Activated T-helper 17 cell treated with anti-CD3 and anti-CD28 coated beads, Interleukin-2, amount 50 U/mL, for 72 hours (primary cell): ENCODE measurements at regions not wholly inside any gene's neighbourhood (a gene's known extent, or its start where the extent isn't known, plus 50 kb on each side); places are given as distances from the start of the nearest gene placed in this dataset.

Experiments used
- ATAC-seq: fragments of 150-1000 bp; cut with Tn5 transposase; replicated peaks from 2 replicates; pipeline ENCODE4 v1.10.0; 2021; ENCODE audit warnings: mild to moderate bottlenecking, moderate library complexity
- H3K27ac Mint-ChIP-seq: one replicate; pipeline ENCODE4 v1.8.0; 2022; ENCODE audit warnings: mixed read lengths
- H3K27me3 Mint-ChIP-seq: one replicate; pipeline ENCODE4 v1.8.0; 2022; ENCODE audit warnings: mixed read lengths
- H3K36me3 Mint-ChIP-seq: one replicate; pipeline ENCODE4 v1.8.0; 2022; ENCODE audit warnings: low read depth, mild to moderate bottlenecking, mixed read lengths
- H3K4me1 Mint-ChIP-seq: one replicate; pipeline ENCODE4 v1.8.0; 2022; ENCODE audit warnings: mixed read lengths
- H3K4me3 Mint-ChIP-seq: one replicate; pipeline ENCODE4 v1.8.0; 2022; ENCODE audit warnings: mild to moderate bottlenecking, mixed read lengths
- H3K9me3 Mint-ChIP-seq: one replicate; pipeline ENCODE4 v1.8.0; 2022; ENCODE audit warnings: mixed read lengths

GRCh38 chr7:84387595-84387994 is 193.0 kb upstream of the SEMA3A start:
- no peak for ATAC-seq
- Mint-ChIP-seq H3K9me3 (peaks cover 8% of the 10 kb centered on the region), H3K4me3 (no peak overlapping the region), H3K4me1 (no peaks in the 10 kb centered on the region), H3K27me3 (no peaks in the 10 kb centered on the region), H3K36me3 (no peaks in the 10 kb centered on the region), H3K27ac (no peak overlapping the region)

- no peaks in the 10 kb centered on the region for H3K36me3 Mint-ChIP-seq
- no peak overlapping the region for H3K27ac Mint-ChIP-seq
- no peak overlapping the region for H3K4me3 Mint-ChIP-seq
- H3K9me3 Mint-ChIP-seq: peaks cover 9% of the 10 kb centered on the region
- ATAC-seq: no peak
- no peaks in the 10 kb centered on the region for H3K4me1 Mint-ChIP-seq
- H3K27me3 Mint-ChIP-seq: no peaks in the 10 kb centered on the region
Observed at GRCh38 chr7:84384417-84384816, 189.8 kb upstream of the SEMA3A start.

GRCh38 chr7:84379446-84379845 is 184.9 kb upstream of the SEMA3A start:
- Mint-ChIP-seq H3K9me3 (peaks cover 4% of the 10 kb centered on the region), H3K4me1 (no peaks in the 10 kb centered on the region), H3K4me3 (no peak overlapping the region), H3K27me3 (no peaks in the 10 kb centered on the region), H3K36me3 (no peaks in the 10 kb centered on the region), H3K27ac (no peak overlapping the region)
- ATAC-seq: no peak

- Mint-ChIP-seq H3K27me3 (no peaks in the 10 kb centered on the region), H3K9me3 (peaks cover 3% of the 10 kb centered on the region), H3K4me1 (no peaks in the 10 kb centered on the region), H3K4me3 (no peak overlapping the region), H3K36me3 (no peaks in the 10 kb centered on the region), H3K27ac (no peak overlapping the region)
- ATAC-seq: no peak
Observed at GRCh38 chr7:84372712-84373111, 178.1 kb upstream of the SEMA3A start.

- no peak overlapping the region for H3K4me3 Mint-ChIP-seq
- no peak overlapping the region for H3K27ac Mint-ChIP-seq
- no peaks in the 10 kb centered on the region for H3K36me3 Mint-ChIP-seq
- ATAC-seq: no peak
- peaks cover 3% of the 10 kb centered on the region for H3K9me3 Mint-ChIP-seq
- H3K27me3 Mint-ChIP-seq: no peaks in the 10 kb centered on the region
- H3K4me1 Mint-ChIP-seq: no peaks in the 10 kb centered on the region
Observed at GRCh38 chr7:84372155-84372621, 177.6 kb upstream of the SEMA3A start.

GRCh38 chr7:84370114-84370513 is 175.5 kb upstream of the SEMA3A start:
- Mint-ChIP-seq H3K27me3 (no peaks in the 10 kb centered on the region), H3K9me3 (peaks cover 3% of the 10 kb centered on the region)
- ATAC-seq: no peak

GRCh38 chr7:84368122-84368521 is 173.5 kb upstream of the SEMA3A start:
- Mint-ChIP-seq H3K27ac (no peak overlapping the region), H3K9me3 (peaks cover 3% of the 10 kb centered on the region), H3K36me3 (no peaks in the 10 kb centered on the region), H3K27me3 (no peaks in the 10 kb centered on the region), H3K4me3 (no peak overlapping the region), H3K4me1 (no peaks in the 10 kb centered on the region)
- ATAC-seq: no peak

More at GRCh38 chr7:84370114-84370513, 175.5 kb upstream of the SEMA3A start:
- Mint-ChIP-seq H3K4me1 (no peaks in the 10 kb centered on the region), H3K36me3 (no peaks in the 10 kb centered on the region), H3K4me3 (no peak overlapping the region), H3K27ac (no peak overlapping the region)

GRCh38 chr7:84364708-84365107 is 170.1 kb upstream of the SEMA3A start:
- no peaks in the 10 kb centered on the region for H3K27me3 Mint-ChIP-seq
- H3K4me1 Mint-ChIP-seq: no peaks in the 10 kb centered on the region

GRCh38 chr7:84363741-84364140 is 169.2 kb upstream of the SEMA3A start:
- H3K9me3 Mint-ChIP-seq: peaks cover 5% of the 10 kb centered on the region
- H3K4me1 Mint-ChIP-seq: no peaks in the 10 kb centered on the region
- H3K27ac Mint-ChIP-seq: no peak overlapping the region
- H3K27me3 Mint-ChIP-seq: no peaks in the 10 kb centered on the region
- H3K36me3 Mint-ChIP-seq: no peaks in the 10 kb centered on the region
- no peak for ATAC-seq
- no peak overlapping the region for H3K4me3 Mint-ChIP-seq

More at GRCh38 chr7:84364708-84365107, 170.1 kb upstream of the SEMA3A start:
- no peak overlapping the region for H3K4me3 Mint-ChIP-seq
- no peaks in the 10 kb centered on the region for H3K36me3 Mint-ChIP-seq
- no peak for ATAC-seq
- no peak overlapping the region for H3K27ac Mint-ChIP-seq
- peaks cover 5% of the 10 kb centered on the region for H3K9me3 Mint-ChIP-seq

GRCh38 chr7:84362828-84363227 is 168.2 kb upstream of the SEMA3A start:
- Mint-ChIP-seq H3K36me3 (no peaks in the 10 kb centered on the region), H3K4me1 (no peaks in the 10 kb centered on the region), H3K27me3 (no peaks in the 10 kb centered on the region), H3K27ac (no peak overlapping the region), H3K9me3 (peaks cover 5% of the 10 kb centered on the region), H3K4me3 (no peak overlapping the region)
- no peak for ATAC-seq

GRCh38 chr7:84362360-84362759 is 167.8 kb upstream of the SEMA3A start:
- no peaks in the 10 kb centered on the region for H3K27me3 Mint-ChIP-seq
- no peak for ATAC-seq
- H3K9me3 Mint-ChIP-seq: peaks cover 5% of the 10 kb centered on the region
- H3K4me1 Mint-ChIP-seq: no peaks in the 10 kb centered on the region
- no peaks in the 10 kb centered on the region for H3K36me3 Mint-ChIP-seq
- no peak overlapping the region for H3K4me3 Mint-ChIP-seq
- no peak overlapping the region for H3K27ac Mint-ChIP-seq

- no peak overlapping the region for H3K4me3 Mint-ChIP-seq
- no peaks in the 10 kb centered on the region for H3K36me3 Mint-ChIP-seq
- no peaks in the 10 kb centered on the region for H3K27me3 Mint-ChIP-seq
- ATAC-seq: no peak
- no peak overlapping the region for H3K27ac Mint-ChIP-seq
- H3K4me1 Mint-ChIP-seq: no peaks in the 10 kb centered on the region
- H3K9me3 Mint-ChIP-seq: no peaks in the 10 kb centered on the region
Observed at GRCh38 chr7:84354866-84355265, 160.3 kb upstream of the SEMA3A start.

- no peaks in the 10 kb centered on the region for H3K4me1 Mint-ChIP-seq
- H3K4me3 Mint-ChIP-seq: no peak overlapping the region
- H3K9me3 Mint-ChIP-seq: no peaks in the 10 kb centered on the region
- no peaks in the 10 kb centered on the region for H3K27me3 Mint-ChIP-seq
- no peak overlapping the region for H3K27ac Mint-ChIP-seq
- ATAC-seq: no peak
- no peaks in the 10 kb centered on the region for H3K36me3 Mint-ChIP-seq
Observed at GRCh38 chr7:84354030-84354429, 159.4 kb upstream of the SEMA3A start.

GRCh38 chr7:84339306-84339705 is 144.7 kb upstream of the SEMA3A start:
- no peak for ATAC-seq
- H3K36me3 Mint-ChIP-seq: no peaks in the 10 kb centered on the region
- H3K9me3 Mint-ChIP-seq: peaks cover 4% of the 10 kb centered on the region
- H3K27me3 Mint-ChIP-seq: no peaks in the 10 kb centered on the region
- no peak overlapping the region for H3K27ac Mint-ChIP-seq
- H3K4me3 Mint-ChIP-seq: no peak overlapping the region
- H3K4me1 Mint-ChIP-seq: no peaks in the 10 kb centered on the region

- Mint-ChIP-seq H3K27ac (no peak overlapping the region), H3K27me3 (no peaks in the 10 kb centered on the region), H3K4me3 (no peak overlapping the region), H3K36me3 (no peaks in the 10 kb centered on the region), H3K4me1 (no peaks in the 10 kb centered on the region), H3K9me3 (no peaks in the 10 kb centered on the region)
- no peak for ATAC-seq
Observed at GRCh38 chr7:84337429-84337828, 142.8 kb upstream of the SEMA3A start.

- H3K9me3 Mint-ChIP-seq: no peaks in the 10 kb centered on the region
- H3K4me3 Mint-ChIP-seq: no peak overlapping the region
- ATAC-seq: no peak
- H3K27ac Mint-ChIP-seq: no peak overlapping the region
- H3K27me3 Mint-ChIP-seq: no peaks in the 10 kb centered on the region
- no peaks in the 10 kb centered on the region for H3K4me1 Mint-ChIP-seq
- H3K36me3 Mint-ChIP-seq: no peaks in the 10 kb centered on the region
Observed at GRCh38 chr7:84336766-84337165, 142.2 kb upstream of the SEMA3A start.
